GM12875 (cell line): ENCODE measurements at regions not wholly inside any gene's neighbourhood (a gene's known extent, or its start where the extent isn't known, plus 50 kb on each side); places are given as distances from the start of the nearest gene placed in this dataset.

Experiments used
- H3K4me3 ChIP-seq: one replicate; pipeline ENCODE4 v1.5.1; 2011; ENCODE audit warnings: low read depth, low read length, control low read depth
- TF ChIP-seq, protein P1 (sequence below): IDR thresholded peaks from 2 replicates; pipeline ENCODE4 v1.5.1; 2011; ENCODE audit warnings: low read depth, mild to moderate bottlenecking, control low read depth, inconsistent platforms, low read length, moderate library complexity, borderline replicate concordance; ENCODE audit not compliant: insufficient read depth

DNA sequence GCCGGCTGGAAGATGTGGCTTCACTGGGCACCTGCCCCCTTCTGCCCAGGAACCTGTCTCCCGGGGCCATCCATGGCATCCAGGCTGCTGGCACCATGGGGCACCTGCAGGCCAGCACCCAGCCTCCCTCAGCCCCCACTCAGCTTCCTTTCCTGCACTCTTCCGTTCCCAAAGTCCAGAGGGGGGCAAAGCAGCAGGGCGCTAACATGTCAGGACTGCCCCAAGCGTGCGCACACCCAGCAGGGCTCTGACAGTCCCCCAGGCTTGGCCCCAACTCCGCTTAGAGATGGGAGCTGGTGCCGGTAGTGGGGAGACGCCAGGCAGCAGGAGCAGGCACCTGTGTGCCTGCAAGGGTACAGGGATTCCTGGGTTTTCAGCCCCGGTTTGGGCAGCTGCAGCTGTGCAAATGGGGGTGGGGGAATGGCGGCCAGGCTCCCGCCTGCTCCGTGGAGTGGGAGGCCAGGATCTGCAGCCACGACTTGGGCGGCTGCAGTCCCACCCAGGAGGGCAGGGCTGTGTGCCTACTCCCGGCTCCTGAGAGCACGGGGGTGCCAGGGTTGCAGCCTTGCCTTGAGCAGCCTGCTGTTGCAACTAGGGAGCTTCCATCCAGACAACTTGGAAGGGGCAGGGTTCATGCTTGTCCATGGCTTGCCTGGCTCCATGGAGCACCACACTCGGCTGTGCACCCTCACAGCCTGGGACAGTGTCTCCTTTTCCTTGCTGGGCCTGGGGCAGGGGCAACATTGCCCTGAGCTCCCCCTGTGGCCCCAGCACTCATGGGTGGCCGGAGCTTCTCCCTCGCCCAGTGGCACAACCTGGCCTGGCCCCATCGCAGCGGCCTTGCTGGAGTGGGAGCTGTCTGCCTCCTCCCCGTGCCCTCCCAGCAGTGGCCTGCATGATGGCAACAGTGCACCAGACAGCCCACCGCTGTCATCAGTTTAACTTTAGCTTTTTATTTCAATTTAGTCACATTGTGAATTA is 561.1 kb downstream of the MTRR start:
- TF ChIP-seq, protein P1, sequence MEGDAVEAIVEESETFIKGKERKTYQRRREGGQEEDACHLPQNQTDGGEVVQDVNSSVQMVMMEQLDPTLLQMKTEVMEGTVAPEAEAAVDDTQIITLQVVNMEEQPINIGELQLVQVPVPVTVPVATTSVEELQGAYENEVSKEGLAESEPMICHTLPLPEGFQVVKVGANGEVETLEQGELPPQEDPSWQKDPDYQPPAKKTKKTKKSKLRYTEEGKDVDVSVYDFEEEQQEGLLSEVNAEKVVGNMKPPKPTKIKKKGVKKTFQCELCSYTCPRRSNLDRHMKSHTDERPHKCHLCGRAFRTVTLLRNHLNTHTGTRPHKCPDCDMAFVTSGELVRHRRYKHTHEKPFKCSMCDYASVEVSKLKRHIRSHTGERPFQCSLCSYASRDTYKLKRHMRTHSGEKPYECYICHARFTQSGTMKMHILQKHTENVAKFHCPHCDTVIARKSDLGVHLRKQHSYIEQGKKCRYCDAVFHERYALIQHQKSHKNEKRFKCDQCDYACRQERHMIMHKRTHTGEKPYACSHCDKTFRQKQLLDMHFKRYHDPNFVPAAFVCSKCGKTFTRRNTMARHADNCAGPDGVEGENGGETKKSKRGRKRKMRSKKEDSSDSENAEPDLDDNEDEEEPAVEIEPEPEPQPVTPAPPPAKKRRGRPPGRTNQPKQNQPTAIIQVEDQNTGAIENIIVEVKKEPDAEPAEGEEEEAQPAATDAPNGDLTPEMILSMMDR = no peak
- H3K4me3 ChIP-seq = no peak overlapping the region

DNA sequence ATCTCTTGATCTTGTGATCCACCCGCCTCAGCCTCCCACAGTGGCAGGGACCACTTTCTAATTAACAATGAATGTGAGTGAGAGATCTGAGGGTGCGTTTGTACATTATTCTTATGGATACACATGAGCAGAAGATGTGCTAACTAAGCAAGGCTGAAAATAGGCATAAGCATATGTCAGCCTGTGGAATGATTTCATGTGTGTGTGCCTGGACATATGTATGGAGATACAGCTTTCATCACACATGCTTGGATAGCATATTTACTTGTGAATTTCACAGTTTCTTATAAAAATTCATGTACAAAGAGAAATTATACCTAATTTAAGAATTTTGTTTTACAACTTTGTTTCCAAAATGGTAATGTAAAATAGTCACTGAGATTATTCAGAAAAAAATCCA is 565.6 kb downstream of the MTRR start:
- H3K4me3 ChIP-seq = no peak overlapping the region
- TF ChIP-seq, protein P1 = no peak

DNA sequence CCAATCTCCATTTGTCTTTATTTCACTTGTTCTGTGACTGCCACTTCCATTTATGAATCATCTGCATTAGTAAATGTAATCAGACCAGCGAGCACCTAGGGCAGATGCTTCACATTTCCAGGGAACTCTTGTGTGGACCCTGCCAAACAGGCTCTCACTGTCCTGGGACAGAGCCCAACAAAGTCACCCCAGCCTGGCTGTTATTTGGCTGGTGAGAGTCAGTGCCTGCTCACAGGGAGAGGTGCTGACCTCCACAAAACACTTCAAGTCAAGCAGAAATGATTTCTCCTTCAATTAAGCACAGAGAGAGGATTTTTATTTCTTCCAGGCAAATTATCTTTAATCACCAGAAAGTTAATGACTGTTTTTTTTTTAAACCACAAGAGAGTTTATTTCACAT is 568.0 kb downstream of the MTRR start:
- H3K4me3 ChIP-seq = no peak overlapping the region
- TF ChIP-seq, protein P1 = no peak

GRCh38 chr5:8445139-8445538 is 576.2 kb downstream of the MTRR start:
- TF ChIP-seq, protein P1 = no peak
- H3K4me3 ChIP-seq = no peak overlapping the region

GRCh38 chr5:8446179-8446578 is 577.2 kb downstream of the MTRR start:
- no peak overlapping the region for H3K4me3 ChIP-seq
- TF ChIP-seq, protein P1 = no peak

- peak overlapping the region; percentile 79 for H3K4me3 ChIP-seq
- TF ChIP-seq, protein P1 = no peak
Measured at GRCh38 chr5:8456846-8457186, 587.9 kb downstream of the MTRR start.
